Caco-2 (cell line): ENCODE measurements at regions not wholly inside any gene's neighbourhood (a gene's known extent, or its start where the extent isn't known, plus 50 kb on each side); places are given as distances from the start of the nearest gene placed in this dataset.

Source experiments
- BruUV-seq: library from RNA; stranded (reverse); fragments of 400-500 nt; replicated peaks from 2 replicates; lab custom pipeline; 2021; lab: Mats Ljungman, UMichigan
- CTCF ChIA-PET: fragments of 300-600 bp; sonication (Branson Sonifier 250); formaldehyde crosslinking; loops from one replicate; lab custom pipeline; 2022; ENCODE audit warnings: antibody characterized with exemption; lab: Charles Lee
- POLR2A ChIA-PET: fragments of 300-600 bp; sonication (Branson Sonifier 250); formaldehyde crosslinking; loops from one replicate; lab custom pipeline; 2022; ENCODE audit warnings: antibody characterized with exemption; lab: Charles Lee
- DNase-seq, 2 experiments: peaks; one replicate each; pipeline versions ENCODE4 v3.0.0 to v3.0.0-alpha.2; 2020 to 2022
- H3K27me3 ChIP-seq: replicated peaks from 2 replicates; pipeline ENCODE4 v1.6.0; 2011; ENCODE audit warnings: low read length; ENCODE audit not compliant: control insufficient read depth, insufficient read depth
- H3K36me3 ChIP-seq: 2 replicates; pipeline ENCODE4 v1.5.1; 2011; ENCODE audit warnings: low read length; ENCODE audit not compliant: control insufficient read depth, insufficient read depth
- H3K4me1 ChIP-seq: fragments of 250-450 bp; sonication (Bioruptor Pico); 2 replicates; pipeline ENCODE4 v1.5.1; 2020; ENCODE audit warnings: mild to moderate bottlenecking
- H3K4me3 ChIP-seq: 2 replicates; pipeline ENCODE4 v1.5.1; 2011; ENCODE audit warnings: low read depth, mild to moderate bottlenecking, control low read depth, low read length
- H3K9me3 ChIP-seq: fragments of 250-450 bp; sonication (Bioruptor Pico); 2 replicates; pipeline ENCODE4 v1.5.1; 2020; ENCODE audit warnings: mild to moderate bottlenecking, moderate library complexity
- H3K27ac Mint-ChIP-seq: one replicate; pipeline ENCODE4 v1.8.0; 2022; ENCODE audit warnings: mixed read lengths; ENCODE audit not compliant: unreplicated experiment
- H3K27me3 Mint-ChIP-seq: one replicate; pipeline ENCODE4 v1.8.0; 2022; ENCODE audit warnings: mixed read lengths; ENCODE audit not compliant: insufficient read depth, unreplicated experiment
- H3K36me3 Mint-ChIP-seq: one replicate; pipeline ENCODE4 v1.8.0; 2022; ENCODE audit warnings: mild to moderate bottlenecking, mixed read lengths; ENCODE audit not compliant: insufficient read depth, unreplicated experiment
- H3K4me1 Mint-ChIP-seq: one replicate; pipeline ENCODE4 v1.8.0; 2022; ENCODE audit warnings: low read depth, mixed read lengths; ENCODE audit not compliant: unreplicated experiment
- H3K4me3 Mint-ChIP-seq: one replicate; pipeline ENCODE4 v1.8.0; 2022; ENCODE audit warnings: mild to moderate bottlenecking, moderate library complexity, mixed read lengths; ENCODE audit not compliant: unreplicated experiment
- H3K9me3 Mint-ChIP-seq: one replicate; pipeline ENCODE4 v1.8.0; 2022; ENCODE audit warnings: mixed read lengths; ENCODE audit not compliant: unreplicated experiment
- CTCF ChIP-seq, 2 experiments: fragments of 200-600 bp in 1 of 2; IDR thresholded peaks; 1 replicate in 1 of 2; 2 replicates in 1 of 2; pipeline versions ENCODE4 v1.5.1 to v1.8.0; 2011 to 2022; ENCODE audit warnings: antibody characterized with exemption in 1 of 2, control low read depth in 1 of 2, inconsistent platforms in 1 of 2, low read depth in 1 of 2, low read length in 1 of 2, mild to moderate bottlenecking in 1 of 2, moderate library complexity in 1 of 2; ENCODE audit not compliant: insufficient read depth in 1 of 2, severe bottlenecking in 1 of 2, unreplicated experiment in 1 of 2
- intact Hi-C: fragments of 100-400 bp; cut with micrococcal nuclease; formaldehyde crosslinking; loops from one replicate; pipeline ENCODE4 v1.10.0; 2022; ENCODE audit not compliant: unreplicated experiment

GRCh38 chr18:4801151-4801550, 346.0 kb upstream of the DLGAP1 start:
- Mint-ChIP-seq H3K9me3 (no peaks in the 10 kb centered on the region), H3K27ac (no peak overlapping the region), H3K27me3 (no peaks in the 10 kb centered on the region), H3K4me1 (no peaks in the 10 kb centered on the region), H3K4me3 (no peak overlapping the region), H3K36me3 (no peaks in the 10 kb centered on the region)
- DNase-seq = no peak
- no peak for TF ChIP-seq CTCF (IDR thresholded peaks at IDR 0.05; ENCODE audit: insufficient read depth in 1 of 2, low read depth in 1 of 2, low read length in 1 of 2, severe bottlenecking in 1 of 2, unreplicated experiment in 1 of 2)
- Histone ChIP-seq H3K9me3 (no peaks in the 10 kb centered on the region), H3K27me3 (no peaks in the 10 kb centered on the region), H3K36me3 (no peaks in the 10 kb centered on the region), H3K4me1 (no peaks in the 10 kb centered on the region), H3K4me3 (no peak overlapping the region)
- intact Hi-C loops = no loop called here
- no TSS peak for BruUV-seq
- CTCF ChIA-PET = no interaction called here
- POLR2A ChIA-PET = no interaction called here

DNA sequence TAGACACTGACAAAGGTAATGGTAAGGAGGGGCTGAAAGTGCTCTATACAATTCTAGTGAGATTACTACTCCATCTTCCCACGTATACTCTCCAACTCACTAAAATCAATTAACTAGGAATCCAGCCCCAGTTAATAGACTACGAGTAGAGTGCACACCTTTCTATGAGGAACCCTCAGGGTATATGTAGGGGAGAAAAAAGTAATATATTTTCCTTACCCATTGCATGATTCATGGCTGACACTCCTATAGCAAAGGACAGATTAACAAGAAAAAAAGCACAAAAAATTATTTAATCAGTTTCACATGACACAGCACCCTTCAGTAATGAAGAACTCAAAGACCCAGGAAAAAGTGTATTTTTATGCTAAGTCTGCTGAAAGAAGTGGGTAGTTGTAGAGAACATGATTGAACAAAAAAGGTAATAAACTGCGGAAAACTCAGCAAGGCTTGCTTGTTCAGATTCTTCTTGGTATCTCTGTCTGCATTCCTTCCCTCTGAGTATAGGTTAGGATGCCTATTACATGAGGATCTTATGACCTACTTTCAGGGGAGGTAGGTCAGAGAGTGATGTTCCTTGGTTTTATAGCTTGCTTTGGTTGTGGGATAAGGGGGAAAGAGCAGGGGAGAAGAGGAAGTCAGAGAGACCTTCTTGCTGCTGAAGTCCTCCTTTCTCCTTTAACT, 342.0 kb upstream of the DLGAP1 start:
- H3K27ac Mint-ChIP-seq = no peak overlapping the region
- no peak for DNase-seq
- POLR2A ChIA-PET = no interaction called here
- no peaks in the 10 kb centered on the region for H3K4me1 Mint-ChIP-seq
- no peaks in the 10 kb centered on the region for H3K9me3 ChIP-seq
- no peaks in the 10 kb centered on the region for H3K27me3 Mint-ChIP-seq
- intact Hi-C loops = no loop called here
- H3K4me3 Mint-ChIP-seq = no peak overlapping the region
- BruUV-seq = no TSS peak
- no peak overlapping the region for H3K4me3 ChIP-seq
- no peaks in the 10 kb centered on the region for H3K36me3 Mint-ChIP-seq
- no peaks in the 10 kb centered on the region for H3K36me3 ChIP-seq
- H3K27me3 ChIP-seq = no peaks in the 10 kb centered on the region
- H3K4me1 ChIP-seq = no peaks in the 10 kb centered on the region
- no peak for TF ChIP-seq CTCF (IDR thresholded peaks at IDR 0.05; ENCODE audit: insufficient read depth in 1 of 2, low read depth in 1 of 2, low read length in 1 of 2, severe bottlenecking in 1 of 2, unreplicated experiment in 1 of 2)
- CTCF ChIA-PET = no interaction called here
- H3K9me3 Mint-ChIP-seq = no peaks in the 10 kb centered on the region

GRCh38 chr18:4789506-4789905, 334.4 kb upstream of the DLGAP1 start:
- no TSS peak for BruUV-seq

More at GRCh38 chr18:4789506-4789905, 334.4 kb upstream of the DLGAP1 start:
- H3K4me3 ChIP-seq = no peak overlapping the region
- no peaks in the 10 kb centered on the region for H3K27me3 ChIP-seq
- H3K4me1 Mint-ChIP-seq = no peaks in the 10 kb centered on the region
- H3K9me3 ChIP-seq = peaks cover 4% of the 10 kb centered on the region; the same call in 1 of the 2 replicates
- no peak for TF ChIP-seq CTCF (IDR thresholded peaks at IDR 0.05; ENCODE audit: insufficient read depth in 1 of 2, low read depth in 1 of 2, low read length in 1 of 2, severe bottlenecking in 1 of 2, unreplicated experiment in 1 of 2)
- no peak overlapping the region for H3K4me3 Mint-ChIP-seq
- H3K27ac Mint-ChIP-seq = no peak overlapping the region
- POLR2A ChIA-PET = no interaction called here
- H3K36me3 ChIP-seq = no peaks in the 10 kb centered on the region
- DNase-seq = no peak
- no peaks in the 10 kb centered on the region for H3K27me3 Mint-ChIP-seq
- peaks cover 16% of the 10 kb centered on the region for H3K9me3 Mint-ChIP-seq
- intact Hi-C loops = no loop called here
- H3K36me3 Mint-ChIP-seq = no peaks in the 10 kb centered on the region
- CTCF ChIA-PET = no interaction called here
- H3K4me1 ChIP-seq = no peaks in the 10 kb centered on the region
